ENCODE measurements at regions not wholly inside any gene's neighbourhood (a gene's known extent, or its start where the extent isn't known, plus 50 kb on each side); places are given as distances from the start of the nearest gene placed in this dataset.
A peak's percentile ranks its signal among the peaks of the same experiment; 100 is the strongest.

DNA sequence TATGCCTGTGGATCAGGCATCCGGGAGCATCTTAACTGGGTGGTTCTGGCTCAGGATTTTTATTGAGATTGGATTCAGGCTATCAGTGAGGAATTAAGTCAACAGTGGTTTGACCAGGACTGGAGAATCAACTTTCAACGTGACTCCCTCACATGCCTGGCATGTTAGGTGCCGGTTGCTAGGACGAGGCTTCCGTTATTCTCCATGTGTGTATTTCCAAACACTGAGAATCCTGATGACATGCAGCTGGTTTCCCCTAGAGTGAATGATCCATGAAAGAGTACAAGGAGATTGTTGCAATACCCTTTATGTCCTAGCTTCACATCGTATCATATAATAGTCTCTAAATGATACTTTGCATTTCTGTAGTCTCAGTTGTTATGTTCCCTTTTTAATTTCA, 529.2 kb downstream of the ANXA1 start:
- no peaks in the 10 kb centered on the region for H3K36me3 ChIP-seq
- DNase-seq (no peak), ATAC-seq (ENCODE audit: low FRiP score in 2 of 2) (no peak)
- H3K27ac ChIP-seq = no peak overlapping the region
- no peak overlapping the region for H3K4me3 ChIP-seq
- WGBS, 2 donors = 51 to 67% methylated on average over 5 to 6 of the region's 6 CpGs
- TF ChIP-seq, protein P1, sequence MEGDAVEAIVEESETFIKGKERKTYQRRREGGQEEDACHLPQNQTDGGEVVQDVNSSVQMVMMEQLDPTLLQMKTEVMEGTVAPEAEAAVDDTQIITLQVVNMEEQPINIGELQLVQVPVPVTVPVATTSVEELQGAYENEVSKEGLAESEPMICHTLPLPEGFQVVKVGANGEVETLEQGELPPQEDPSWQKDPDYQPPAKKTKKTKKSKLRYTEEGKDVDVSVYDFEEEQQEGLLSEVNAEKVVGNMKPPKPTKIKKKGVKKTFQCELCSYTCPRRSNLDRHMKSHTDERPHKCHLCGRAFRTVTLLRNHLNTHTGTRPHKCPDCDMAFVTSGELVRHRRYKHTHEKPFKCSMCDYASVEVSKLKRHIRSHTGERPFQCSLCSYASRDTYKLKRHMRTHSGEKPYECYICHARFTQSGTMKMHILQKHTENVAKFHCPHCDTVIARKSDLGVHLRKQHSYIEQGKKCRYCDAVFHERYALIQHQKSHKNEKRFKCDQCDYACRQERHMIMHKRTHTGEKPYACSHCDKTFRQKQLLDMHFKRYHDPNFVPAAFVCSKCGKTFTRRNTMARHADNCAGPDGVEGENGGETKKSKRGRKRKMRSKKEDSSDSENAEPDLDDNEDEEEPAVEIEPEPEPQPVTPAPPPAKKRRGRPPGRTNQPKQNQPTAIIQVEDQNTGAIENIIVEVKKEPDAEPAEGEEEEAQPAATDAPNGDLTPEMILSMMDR (IDR thresholded peaks at IDR 0.05) = no peak
- TF ChIP-seq POLR2AphosphoS5 (IDR thresholded peaks at IDR 0.05) (no peak), POLR2A (IDR thresholded peaks at IDR 0.05) (no peak), EP300 (IDR thresholded peaks at IDR 0.05) (no peak)
- H3K4me1 ChIP-seq = no peaks in the 10 kb centered on the region
- H3K9me3 ChIP-seq = no peaks in the 10 kb centered on the region
- no peaks in the 10 kb centered on the region for H3K27me3 ChIP-seq

DNA sequence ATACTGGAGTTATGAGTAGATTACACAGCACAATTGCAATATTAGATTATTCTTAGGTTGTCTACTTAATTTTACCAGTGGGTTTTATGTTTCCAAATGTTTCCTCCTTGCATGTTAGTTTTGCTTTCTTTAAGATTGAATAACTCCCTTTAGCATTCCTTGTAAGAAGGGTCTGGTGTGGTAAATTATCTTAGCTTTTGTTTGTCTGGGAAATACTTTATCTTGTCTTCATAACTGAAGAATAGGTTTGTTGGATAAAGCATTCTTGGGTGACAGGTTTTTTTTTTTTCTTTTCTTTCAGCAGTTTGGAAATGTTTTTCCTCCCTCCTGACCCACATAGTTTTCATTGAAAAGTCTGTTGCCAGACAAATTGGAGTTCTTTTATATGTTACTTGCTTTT, 531.1 kb downstream of the ANXA1 start:
- no peaks in the 10 kb centered on the region for H3K9me3 ChIP-seq
- H3K27ac ChIP-seq = no peak overlapping the region
- TF ChIP-seq, protein P1 (IDR thresholded peaks at IDR 0.05) = no peak
- H3K27me3 ChIP-seq = no peaks in the 10 kb centered on the region
- H3K4me1 ChIP-seq = no peaks in the 10 kb centered on the region
- H3K4me3 ChIP-seq = no peak overlapping the region
- ATAC-seq (ENCODE audit: low FRiP score in 2 of 2) = no peak
- no peaks in the 10 kb centered on the region for H3K36me3 ChIP-seq
- no peak for DNase-seq

DNA sequence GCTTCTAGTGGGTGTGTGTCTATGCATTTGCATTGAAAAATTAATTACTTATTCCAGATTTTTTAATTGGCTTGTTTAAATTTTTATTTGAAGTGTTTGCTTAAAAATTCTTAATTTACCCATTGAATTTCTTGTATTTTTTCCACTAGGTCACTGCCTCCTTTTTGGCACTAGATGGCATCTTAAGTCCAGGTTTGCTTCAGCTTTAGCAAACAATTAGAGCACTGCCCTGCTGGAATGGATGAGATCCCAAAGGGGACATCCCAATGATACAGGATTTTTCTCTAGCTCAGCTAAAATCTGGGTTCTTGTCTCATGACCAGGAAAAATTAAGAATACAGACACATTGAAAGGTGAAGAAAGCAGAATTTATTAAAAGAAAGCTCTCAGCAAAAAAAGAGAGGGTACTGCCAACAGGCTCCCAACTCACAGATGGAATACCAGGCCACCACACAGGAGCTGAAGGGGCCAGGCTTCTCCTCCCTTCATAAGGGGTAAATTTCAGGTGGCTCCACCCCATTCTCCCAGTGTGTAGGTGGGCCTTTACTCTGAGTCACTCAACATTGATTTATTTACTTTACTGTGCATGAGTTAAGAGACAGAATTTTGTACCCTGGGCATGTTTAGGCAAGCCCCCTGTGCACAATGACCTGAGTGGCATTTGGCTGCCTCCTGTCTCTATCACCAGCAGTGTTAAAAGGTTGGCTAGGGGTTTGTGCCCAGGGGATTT, 532.4 kb downstream of the ANXA1 start:
- no peak for DNase-seq

DNA sequence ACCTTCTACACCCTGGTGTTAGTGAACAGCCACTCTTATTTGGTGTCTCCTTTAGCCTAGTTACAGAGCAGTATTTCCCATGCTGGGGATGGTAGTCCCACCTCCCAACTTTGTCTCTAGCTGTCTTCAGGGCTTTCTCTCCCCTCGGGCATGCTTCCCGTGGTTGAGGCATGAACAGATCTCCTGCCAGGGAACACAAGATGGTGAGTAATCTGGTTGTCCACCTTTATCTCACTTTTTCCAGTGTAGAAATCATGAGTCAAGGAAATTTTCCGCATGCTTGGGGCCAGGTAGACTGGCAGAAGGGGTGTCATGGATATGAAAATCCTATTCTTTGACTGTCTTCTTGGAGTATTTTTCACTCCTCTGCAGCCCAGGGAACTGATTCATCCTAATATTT, 532.9 kb downstream of the ANXA1 start:
- H3K27ac ChIP-seq = no peak overlapping the region
- H3K9me3 ChIP-seq = no peaks in the 10 kb centered on the region
- TF ChIP-seq, protein P1 (IDR thresholded peaks at IDR 0.05) = no peak
- TF ChIP-seq POLR2A (IDR thresholded peaks at IDR 0.05) (no peak), POLR2AphosphoS5 (IDR thresholded peaks at IDR 0.05) (no peak), EP300 (IDR thresholded peaks at IDR 0.05) (no peak)
- no peaks in the 10 kb centered on the region for H3K36me3 ChIP-seq
- 92 to 96% methylated on average over 3 of the region's 3 CpGs for WGBS, 2 donors
- H3K27me3 ChIP-seq = no peaks in the 10 kb centered on the region
- no peaks in the 10 kb centered on the region for H3K4me1 ChIP-seq
- ATAC-seq (ENCODE audit: low FRiP score in 2 of 2) = no peak
- no peak for DNase-seq
- no peak overlapping the region for H3K4me3 ChIP-seq

More for the DNA sequence above, 532.4 kb downstream of the ANXA1 start:
- H3K4me3 ChIP-seq = no peak overlapping the region
- no peaks in the 10 kb centered on the region for H3K9me3 ChIP-seq
- H3K4me1 ChIP-seq = no peaks in the 10 kb centered on the region
- H3K36me3 ChIP-seq = no peaks in the 10 kb centered on the region
- no peak for TF ChIP-seq POLR2A (IDR thresholded peaks at IDR 0.05)
- TF ChIP-seq, protein P1 (IDR thresholded peaks at IDR 0.05) = peak in 1 of 6 experiments; percentile 31
- no peak overlapping the region for H3K27ac ChIP-seq
- no peak for ATAC-seq (ENCODE audit: low FRiP score in 2 of 2)
- H3K27me3 ChIP-seq = no peaks in the 10 kb centered on the region

DNA sequence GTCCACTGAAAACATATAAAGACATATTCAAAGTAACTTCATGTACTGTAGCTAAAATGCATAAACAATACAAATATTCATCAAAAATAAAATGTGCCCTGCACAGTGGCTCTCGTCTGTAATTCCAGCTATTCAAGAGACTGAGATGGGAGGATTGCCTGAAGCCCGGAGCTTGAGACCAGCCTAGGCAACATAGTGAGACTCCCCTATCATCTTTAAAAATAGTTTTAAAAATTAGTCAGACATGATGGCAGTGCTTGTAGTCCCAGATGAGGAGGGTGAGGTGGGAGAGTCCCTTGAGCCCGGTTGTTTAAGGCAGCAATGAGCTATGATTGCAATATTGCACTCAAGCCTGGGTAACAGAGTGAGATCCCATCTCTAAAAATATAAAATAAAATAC, 534.1 kb downstream of the ANXA1 start:
- TF ChIP-seq POLR2A (IDR thresholded peaks at IDR 0.05) = no peak
- TF ChIP-seq EP300 (IDR thresholded peaks at IDR 0.05) = no peak
- TF ChIP-seq POLR2AphosphoS5 (IDR thresholded peaks at IDR 0.05) = no peak
- TF ChIP-seq, protein P1 (IDR thresholded peaks at IDR 0.05) = no peak
- Histone ChIP-seq H3K27me3 (no peaks in the 10 kb centered on the region), H3K9me3 (no peaks in the 10 kb centered on the region), H3K36me3 (no peaks in the 10 kb centered on the region), H3K27ac (no peak overlapping the region), H3K4me1 (no peaks in the 10 kb centered on the region), H3K4me3 (no peak overlapping the region)
- ATAC-seq (ENCODE audit: low FRiP score in 2 of 2) (no peak), DNase-seq (no peak)
- WGBS, 2 donors = 83 to 85% methylated on average over 3 of the region's 3 CpGs

Measured in upper lobe of left lung (tissue), 6 donors.